HCT116 (cell line): ENCODE measurements at regions not wholly inside any gene's neighbourhood (a gene's known extent, or its start where the extent isn't known, plus 50 kb on each side); places are given as distances from the start of the nearest gene placed in this dataset.

Source experiments
- ATAC-seq: fragments of 200-7000 bp; cut with Tn5 transposase; 2 replicates; pipeline ENCODE4 v1.9.1; 2020; ENCODE audit warnings: mild to moderate bottlenecking, moderate library complexity
- BruUV-seq: library from RNA; stranded (reverse); fragments of 400-500 nt; replicated peaks from 2 replicates; lab custom pipeline; 2021; lab: Mats Ljungman, UMichigan
- CTCF ChIA-PET: fragments of 300-600 bp; sonication (Branson Sonifier 250); formaldehyde crosslinking; loops from one replicate; lab custom pipeline; 2021; ENCODE audit warnings: antibody characterized with exemption; lab: Charles Lee
- POLR2A ChIA-PET: fragments of 300-600, 350-600 bp; sonication (Branson Sonifier 250); formaldehyde crosslinking; loops from one replicate; lab custom pipeline; 2021; ENCODE audit warnings: antibody characterized with exemption; lab: Charles Lee
- RAD21 ChIA-PET, 2 experiments: fragments of 300-600 bp; sonication (Branson Sonifier 250); formaldehyde crosslinking; loops; one replicate each; lab custom pipeline; 2023; ENCODE audit warnings: low total read pairs in 2 of 2; ENCODE audit not compliant: uncharacterized antibody in 2 of 2, unreplicated experiment in 2 of 2, low non-redundant PET in 1 of 2; lab: Charles Lee
- DNase-seq: peaks from one replicate; pipeline ENCODE4 v3.0.0-alpha.2; 2010; ENCODE audit warnings: low read depth, low spot score
- H2AFZ ChIP-seq: fragments of 200-600 bp; shearing (Covaris generic), sonication (generic); 2 replicates; pipeline ENCODE4 v1.6.1; 2017; ENCODE audit warnings: low read depth, mixed run types, mixed read lengths, antibody characterized with exemption, low read length; ENCODE audit not compliant: poor library complexity, severe bottlenecking
- H3K27ac ChIP-seq: 2 replicates; pipeline ENCODE4 v1.5.1; 2012; ENCODE audit warnings: low read depth, low read length
- H3K27me3 ChIP-seq: fragments of 200-600 bp; sonication (generic); 2 replicates; pipeline ENCODE4 v1.6.1; 2016; ENCODE audit warnings: mixed run types, low read length, mixed read lengths; ENCODE audit not compliant: insufficient read depth
- H3K36me3 ChIP-seq, 2 experiments: fragments of 200-500 bp in 1 of 2; fragments of 200-600 bp in 1 of 2; sonication (Bioruptor generic) in 1 of 2; sonication (generic) in 1 of 2; 2 replicates each; pipeline versions ENCODE4 v1.5.1 to v1.6.1; 2014 to 2016; ENCODE audit warnings: low read length in 2 of 2, inconsistent platforms in 1 of 2, mixed read lengths in 1 of 2, mixed run types in 1 of 2; ENCODE audit not compliant: insufficient read depth in 2 of 2, control insufficient read depth in 1 of 2
- H3K4me1 ChIP-seq, 2 experiments: fragments of 200-600 bp in 1 of 2; sonication (generic) in 1 of 2; 2 replicates each; pipeline versions ENCODE4 v1.5.1 to v1.6.1; 2012 to 2017; ENCODE audit warnings: low read length in 2 of 2, inconsistent platforms in 1 of 2, mild to moderate bottlenecking in 1 of 2, mixed read lengths in 1 of 2, mixed run types in 1 of 2, moderate library complexity in 1 of 2; ENCODE audit not compliant: insufficient read depth in 2 of 2, control insufficient read depth in 1 of 2
- H3K4me2 ChIP-seq: fragments of 200-600 bp; sonication (generic); 2 replicates; pipeline ENCODE4 v1.6.1; 2017; ENCODE audit warnings: mixed run types, low read length, mixed read lengths
- H3K4me3 ChIP-seq, 2 experiments: fragments of 200-600 bp in 1 of 2; sonication (generic) in 1 of 2; replicated peaks in 1 of 2; 2 replicates each; pipeline ENCODE4 v1.5.1; 2011 to 2016; ENCODE audit warnings: low read length in 2 of 2, control low read depth in 1 of 2, low read depth in 1 of 2, mild to moderate bottlenecking in 1 of 2, mixed read lengths in 1 of 2, mixed run types in 1 of 2
- H3K79me2 ChIP-seq: fragments of 200-600 bp; sonication (generic); 2 replicates; pipeline ENCODE4 v1.6.1; 2017; ENCODE audit warnings: mild to moderate bottlenecking, mixed run types, low read length, moderate library complexity, mixed read lengths; ENCODE audit not compliant: insufficient read depth
- H3K9ac ChIP-seq: fragments of 200-600 bp; sonication (generic); 2 replicates; pipeline ENCODE4 v1.6.1; 2016; ENCODE audit warnings: low read length, mixed read lengths
- H3K9me2 ChIP-seq: fragments of 200-600 bp; sonication (generic), shearing (Covaris generic); 2 replicates; pipeline ENCODE4 v1.6.1; 2017; ENCODE audit warnings: mixed run types, mild to moderate bottlenecking, moderate library complexity; ENCODE audit not compliant: insufficient read depth
- H3K9me3 ChIP-seq, 2 experiments: fragments of 200-500 bp in 1 of 2; fragments of 200-600 bp in 1 of 2; sonication (Bioruptor generic) in 1 of 2; sonication (generic) in 1 of 2; 2 replicates each; pipeline ENCODE4 v1.6.1; 2014 to 2017; ENCODE audit warnings: low read length in 2 of 2, mixed read lengths in 2 of 2, inconsistent platforms in 1 of 2, low read depth in 1 of 2, mild to moderate bottlenecking in 1 of 2, mixed run types in 1 of 2, moderate library complexity in 1 of 2; ENCODE audit not compliant: control insufficient read depth in 1 of 2, insufficient read depth in 1 of 2
- H4K20me1 ChIP-seq: fragments of 200-600 bp; sonication (generic), shearing (Covaris generic); 2 replicates; pipeline ENCODE4 v1.6.1; 2017; ENCODE audit warnings: mixed run types, mild to moderate bottlenecking, moderate library complexity; ENCODE audit not compliant: insufficient read depth
- ATF3 ChIP-seq: IDR thresholded peaks from 2 replicates; pipeline ENCODE4 v1.6.1; 2012
- CBX3 ChIP-seq: IDR thresholded peaks from 2 replicates; pipeline ENCODE4 v1.6.1; 2012; ENCODE audit warnings: low read depth
- CEBPB ChIP-seq: IDR thresholded peaks from 2 replicates; pipeline ENCODE4 v1.6.1; 2012; ENCODE audit warnings: low read depth
- CTCF ChIP-seq, 3 experiments: fragments of 200-600 bp in 1 of 3; sonication (generic) in 1 of 3; IDR thresholded peaks in 2 of 3; conservative IDR thresholded peaks in 1 of 3; 2 replicates each; pipeline ENCODE4 v1.5.1; 2012 to 2017; ENCODE audit warnings: low read depth in 2 of 3, low read length in 2 of 3, antibody characterized with exemption in 1 of 3, borderline replicate concordance in 1 of 3, control low read depth in 1 of 3, mild to moderate bottlenecking in 1 of 3, mixed read lengths in 1 of 3, mixed run types in 1 of 3, moderate library complexity in 1 of 3; ENCODE audit not compliant: insufficient read depth in 1 of 3
- EGR1 ChIP-seq: IDR thresholded peaks from 2 replicates; pipeline ENCODE4 v1.6.1; 2012; ENCODE audit warnings: low read depth
- ELF1 ChIP-seq: IDR thresholded peaks from 2 replicates; pipeline ENCODE4 v1.6.1; 2012; ENCODE audit warnings: low read depth, borderline replicate concordance
- EZH2phosphoT487 ChIP-seq: fragments of 200-600 bp; IDR thresholded peaks from 2 replicates; pipeline ENCODE4 v1.6.1; 2018; ENCODE audit warnings: antibody characterized with exemption, borderline replicate concordance
- FOSL1 ChIP-seq: IDR thresholded peaks from 2 replicates; pipeline ENCODE4 v1.6.1; 2012; ENCODE audit warnings: low read depth
- POLR2A ChIP-seq: IDR thresholded peaks from 2 replicates; pipeline ENCODE4 v1.7.0; 2011; ENCODE audit warnings: borderline replicate concordance; ENCODE audit not compliant: insufficient read depth, insufficient read length; ENCODE audit errors: extremely low read depth
- POLR2AphosphoS5 ChIP-seq: IDR thresholded peaks from 2 replicates; pipeline ENCODE4 v1.6.1; 2011; ENCODE audit warnings: mild to moderate bottlenecking, low read depth, low read length, moderate library complexity
- RAD21 ChIP-seq: IDR thresholded peaks from 2 replicates; pipeline ENCODE4 v1.6.1; 2012; ENCODE audit warnings: low read depth, mild to moderate bottlenecking
- SIN3A ChIP-seq: IDR thresholded peaks from 2 replicates; pipeline ENCODE4 v1.6.1; 2012; ENCODE audit warnings: low read depth
- SRF ChIP-seq: IDR thresholded peaks from 2 replicates; pipeline ENCODE4 v1.6.1; 2012; ENCODE audit warnings: low read depth
- TCF7L2 ChIP-seq: IDR thresholded peaks from 2 replicates; pipeline ENCODE4 v1.7.0; 2011; ENCODE audit warnings: borderline replicate concordance, inconsistent platforms; ENCODE audit not compliant: insufficient read depth, insufficient read length; ENCODE audit errors: extremely low read depth
- YY1 ChIP-seq: IDR thresholded peaks from 2 replicates; pipeline ENCODE4 v1.6.1; 2011; ENCODE audit warnings: low read length, low read depth, moderate library complexity, mild to moderate bottlenecking; ENCODE audit not compliant: insufficient replicate concordance; ENCODE audit errors: extremely low read depth
- ZBTB33 ChIP-seq: IDR thresholded peaks from 2 replicates; pipeline ENCODE4 v1.6.1; 2011; ENCODE audit warnings: mild to moderate bottlenecking, low read length, moderate library complexity; ENCODE audit not compliant: insufficient replicate concordance; ENCODE audit errors: extremely low read depth
- ZFX ChIP-seq: fragments of 450-650 bp; IDR thresholded peaks from 2 replicates; pipeline ENCODE4 v1.6.1; 2017
- ZNF274 ChIP-seq: fragments of 200-500 bp; sonication (Bioruptor generic); IDR thresholded peaks from 2 replicates; pipeline ENCODE4 v1.6.1; 2014; ENCODE audit warnings: mild to moderate bottlenecking, low read depth, low read length, inconsistent platforms
- intact Hi-C: fragments of 100-400 bp; cut with micrococcal nuclease; formaldehyde crosslinking; loops from 2 replicates; pipeline ENCODE4 v1.10.0; 2022
- TF ChIP-seq, protein P1 (sequence below): IDR thresholded peaks from 2 replicates; pipeline ENCODE4 v1.6.1; 2012; ENCODE audit warnings: low read depth

DNA sequence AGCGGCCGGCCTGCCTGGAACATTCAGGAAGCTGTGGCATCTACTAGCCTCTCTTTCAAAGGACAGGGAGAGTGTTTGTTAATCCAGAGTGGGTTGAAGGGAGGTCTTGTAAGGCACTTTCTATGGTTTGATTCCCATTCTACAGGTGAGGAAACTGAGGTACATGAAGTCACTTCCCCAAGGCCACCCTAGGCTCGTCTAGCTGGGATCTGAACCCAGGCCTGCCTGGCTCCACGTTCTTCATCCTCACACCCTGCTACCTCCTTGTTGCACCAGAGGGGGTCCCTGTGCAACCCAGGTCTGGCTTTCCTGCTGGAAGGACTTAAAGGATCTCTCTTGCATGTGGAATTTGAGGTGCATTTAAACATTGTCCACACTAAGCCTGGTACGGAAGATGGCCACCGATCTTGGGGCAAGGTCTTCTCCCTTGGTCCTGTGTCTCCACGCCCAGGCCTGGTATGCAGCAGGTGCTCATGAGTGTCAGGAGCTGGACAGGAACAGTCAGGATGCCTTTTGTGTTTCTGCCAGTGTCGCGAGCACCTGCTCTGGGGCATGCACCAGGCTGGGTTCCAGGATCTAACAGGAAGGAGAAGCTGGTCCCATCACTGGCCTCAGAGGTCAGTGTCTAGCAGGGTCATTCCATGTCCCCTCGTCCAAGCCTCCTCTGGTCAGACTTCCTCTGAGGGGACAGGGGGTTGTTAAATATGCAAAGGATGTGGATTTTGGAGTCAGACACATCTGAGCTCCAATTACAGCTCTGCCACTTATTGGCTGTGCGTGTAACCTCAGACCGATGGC, 103.2 kb upstream of the RUNX3 start:
- ChIA-PET RAD21 (no interaction called here), CTCF (no interaction called here), POLR2A (no interaction called here)
- DNase-seq (no peak), ATAC-seq (no peak)
- Histone ChIP-seq H3K27ac (no peak overlapping the region), H4K20me1 (no peaks in the 10 kb centered on the region), H3K9me3 (no peaks in the 10 kb centered on the region), H3K27me3 (no peaks in the 10 kb centered on the region), H2AFZ (no peak overlapping the region), H3K4me3 (no peak overlapping the region), H3K4me1 (peaks cover 0 to 15% of the 10 kb centered on the region in 2 experiments; a peak in 2 of 4 replicates), H3K36me3 (no peaks in the 10 kb centered on the region), H3K79me2 (no peaks in the 10 kb centered on the region)
- BruUV-seq: no TSS peak
- TF ChIP-seq POLR2AphosphoS5: no peak
- no peak for TF ChIP-seq YY1
- no peak for TF ChIP-seq RAD21
- TF ChIP-seq EGR1: no peak
- no peak for TF ChIP-seq EZH2phosphoT487
- no peak for TF ChIP-seq TCF7L2
- TF ChIP-seq ATF3: no peak
- TF ChIP-seq CTCF (IDR thresholded peaks at IDR 0.05 in 2 of 3, conservative IDR thresholded peaks at IDR 0.05 in 1 of 3; ENCODE audit: borderline replicate concordance in 1 of 3, insufficient read depth in 1 of 3, low read depth in 2 of 3, low read length in 2 of 3): no peak
- TF ChIP-seq FOSL1: no peak
- TF ChIP-seq ZFX: no peak
- no peak for TF ChIP-seq ZBTB33
- no peak for TF ChIP-seq SRF
- no peak for TF ChIP-seq SIN3A
- no peak for TF ChIP-seq CEBPB
- TF ChIP-seq, protein P1, sequence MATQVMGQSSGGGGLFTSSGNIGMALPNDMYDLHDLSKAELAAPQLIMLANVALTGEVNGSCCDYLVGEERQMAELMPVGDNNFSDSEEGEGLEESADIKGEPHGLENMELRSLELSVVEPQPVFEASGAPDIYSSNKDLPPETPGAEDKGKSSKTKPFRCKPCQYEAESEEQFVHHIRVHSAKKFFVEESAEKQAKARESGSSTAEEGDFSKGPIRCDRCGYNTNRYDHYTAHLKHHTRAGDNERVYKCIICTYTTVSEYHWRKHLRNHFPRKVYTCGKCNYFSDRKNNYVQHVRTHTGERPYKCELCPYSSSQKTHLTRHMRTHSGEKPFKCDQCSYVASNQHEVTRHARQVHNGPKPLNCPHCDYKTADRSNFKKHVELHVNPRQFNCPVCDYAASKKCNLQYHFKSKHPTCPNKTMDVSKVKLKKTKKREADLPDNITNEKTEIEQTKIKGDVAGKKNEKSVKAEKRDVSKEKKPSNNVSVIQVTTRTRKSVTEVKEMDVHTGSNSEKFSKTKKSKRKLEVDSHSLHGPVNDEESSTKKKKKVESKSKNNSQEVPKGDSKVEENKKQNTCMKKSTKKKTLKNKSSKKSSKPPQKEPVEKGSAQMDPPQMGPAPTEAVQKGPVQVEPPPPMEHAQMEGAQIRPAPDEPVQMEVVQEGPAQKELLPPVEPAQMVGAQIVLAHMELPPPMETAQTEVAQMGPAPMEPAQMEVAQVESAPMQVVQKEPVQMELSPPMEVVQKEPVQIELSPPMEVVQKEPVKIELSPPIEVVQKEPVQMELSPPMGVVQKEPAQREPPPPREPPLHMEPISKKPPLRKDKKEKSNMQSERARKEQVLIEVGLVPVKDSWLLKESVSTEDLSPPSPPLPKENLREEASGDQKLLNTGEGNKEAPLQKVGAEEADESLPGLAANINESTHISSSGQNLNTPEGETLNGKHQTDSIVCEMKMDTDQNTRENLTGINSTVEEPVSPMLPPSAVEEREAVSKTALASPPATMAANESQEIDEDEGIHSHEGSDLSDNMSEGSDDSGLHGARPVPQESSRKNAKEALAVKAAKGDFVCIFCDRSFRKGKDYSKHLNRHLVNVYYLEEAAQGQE: no peak
- no peak for TF ChIP-seq ZNF274
- TF ChIP-seq CBX3: no peak
- TF ChIP-seq POLR2A: no peak
- TF ChIP-seq ELF1: no peak
- TF ChIP-seq, all 23 proteins: peak for 0
- H3K4me2 ChIP-seq: no peak overlapping the region
- no peak overlapping the region for H3K9ac ChIP-seq
- intact Hi-C loops: no loop called here
- no peaks in the 10 kb centered on the region for H3K9me2 ChIP-seq
